ENCODE measurements at regions not wholly inside any gene's neighbourhood (a gene's known extent, or its start where the extent isn't known, plus 50 kb on each side); places are given as distances from the start of the nearest gene placed in this dataset.

- DNase-seq = no peak
Measured at GRCh38 chr12:67911789-67912188, 77.5 kb upstream of the IFNG-AS1 start.

DNA sequence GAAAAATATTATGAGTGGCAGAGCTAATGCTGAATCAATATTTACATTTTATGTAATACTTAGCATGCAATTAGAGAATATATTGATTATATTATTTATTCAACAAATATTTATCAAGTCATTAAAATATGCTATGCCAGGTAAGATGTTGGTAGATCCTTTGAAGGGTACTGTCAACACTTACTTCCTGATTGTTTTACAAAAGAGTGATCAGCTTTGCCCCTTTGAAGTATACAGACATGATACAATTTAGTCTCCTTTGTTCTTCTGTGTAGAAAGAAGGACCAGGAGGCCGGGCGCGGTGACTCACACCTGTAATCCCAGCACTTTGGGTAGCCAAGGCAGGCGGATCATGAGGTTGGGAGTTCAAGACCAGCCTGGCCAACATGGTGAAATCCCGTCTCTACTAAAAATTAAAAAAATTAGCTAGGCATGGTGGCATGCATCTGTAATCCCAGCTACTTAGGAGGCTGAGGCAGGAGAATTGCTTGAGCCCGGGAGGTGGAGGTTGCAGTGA, 73.9 kb upstream of the IFNG-AS1 start:
- DNase-seq = no peak

GRCh38 chr12:67916266-67916970, 72.8 kb upstream of the IFNG-AS1 start:
- DNase-seq = no peak

DNA sequence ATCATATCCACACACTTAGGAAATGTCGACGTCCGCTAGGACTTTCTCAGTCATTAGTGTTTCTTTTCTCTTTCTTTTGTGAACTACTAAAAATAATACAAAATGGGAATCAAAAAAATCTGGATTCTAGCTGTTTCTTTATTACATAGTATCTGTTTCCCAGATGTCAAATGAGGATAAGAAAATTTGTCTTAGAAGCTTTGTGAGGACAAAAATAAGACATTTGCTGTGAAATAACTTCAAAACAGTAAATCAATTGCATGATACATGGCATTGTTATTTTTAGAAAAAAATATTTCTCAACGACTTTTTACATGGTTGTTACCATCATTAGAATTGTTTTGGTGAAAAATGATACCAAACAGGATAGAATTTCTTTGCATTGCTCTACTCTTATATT, 71.4 kb upstream of the IFNG-AS1 start:
- no peak for DNase-seq

- no peak for DNase-seq
Measured at GRCh38 chr12:67918441-67918840, 70.8 kb upstream of the IFNG-AS1 start.

- DNase-seq = no peak
Measured at GRCh38 chr12:67919406-67919805, 69.8 kb upstream of the IFNG-AS1 start.

DNA sequence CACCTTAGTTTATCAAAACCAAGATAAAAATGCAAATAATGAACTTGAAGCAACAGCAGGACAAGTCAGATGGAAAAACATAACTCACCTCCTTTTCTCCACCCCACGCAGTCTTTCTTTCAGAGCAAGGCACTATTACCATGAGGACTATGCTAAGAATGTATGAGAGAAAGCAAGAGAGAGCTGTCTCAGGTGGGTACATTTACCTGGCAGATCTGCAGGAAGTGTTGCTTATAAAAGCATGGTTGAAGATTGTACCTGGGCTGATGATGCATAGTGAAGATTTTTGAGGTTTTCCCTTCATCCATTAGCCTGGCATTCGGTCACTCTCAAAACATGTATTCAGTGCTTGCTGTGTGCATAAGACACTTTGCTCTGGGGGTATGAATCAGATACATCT, 68.8 kb upstream of the IFNG-AS1 start:
- no peak for DNase-seq

DNA sequence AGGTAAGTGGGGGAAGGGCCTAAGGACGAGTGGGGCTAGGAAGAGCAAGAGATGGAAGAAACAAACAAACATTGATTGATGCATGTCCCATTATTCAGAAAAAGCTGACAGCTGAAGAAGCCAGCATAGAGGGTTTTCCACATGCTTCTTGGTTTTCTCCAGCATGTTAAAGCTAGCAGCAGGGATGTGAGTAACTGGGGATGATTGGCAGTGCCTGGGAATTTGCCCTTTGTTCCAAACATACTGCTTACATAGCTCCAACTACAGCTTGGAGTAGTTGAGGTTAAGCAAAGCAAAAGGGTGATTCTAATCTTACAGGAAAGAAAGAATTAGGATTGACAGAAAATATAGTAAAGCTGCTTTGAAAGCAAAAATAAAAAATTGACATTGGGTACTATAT, 68.0 kb upstream of the IFNG-AS1 start:
- no peak for DNase-seq

DNA sequence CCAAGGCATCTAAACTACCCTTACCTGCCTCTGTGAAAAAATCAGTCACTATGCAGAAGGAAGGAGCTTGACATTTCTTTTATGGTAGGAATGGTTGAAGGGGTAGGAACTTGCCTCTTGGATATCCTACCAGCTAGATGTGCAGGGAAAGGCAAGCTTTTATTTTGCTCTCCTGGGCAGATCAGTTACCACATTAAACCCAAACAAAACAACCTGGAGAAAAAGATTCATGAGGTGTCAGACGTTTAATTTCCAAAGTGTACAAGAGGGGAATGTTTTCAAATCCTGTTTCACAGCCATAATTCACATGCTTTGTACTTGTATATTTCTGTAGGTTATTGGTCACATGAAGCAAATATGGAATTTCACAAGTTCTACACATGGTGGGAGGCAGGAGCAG, 67.0 kb upstream of the IFNG-AS1 start:
- no peak for DNase-seq

GRCh38 chr12:67925077-67925476, 64.2 kb upstream of the IFNG-AS1 start:
- DNase-seq = no peak

GRCh38 chr12:67925552-67925951, 63.7 kb upstream of the IFNG-AS1 start:
- DNase-seq = no peak

DNA sequence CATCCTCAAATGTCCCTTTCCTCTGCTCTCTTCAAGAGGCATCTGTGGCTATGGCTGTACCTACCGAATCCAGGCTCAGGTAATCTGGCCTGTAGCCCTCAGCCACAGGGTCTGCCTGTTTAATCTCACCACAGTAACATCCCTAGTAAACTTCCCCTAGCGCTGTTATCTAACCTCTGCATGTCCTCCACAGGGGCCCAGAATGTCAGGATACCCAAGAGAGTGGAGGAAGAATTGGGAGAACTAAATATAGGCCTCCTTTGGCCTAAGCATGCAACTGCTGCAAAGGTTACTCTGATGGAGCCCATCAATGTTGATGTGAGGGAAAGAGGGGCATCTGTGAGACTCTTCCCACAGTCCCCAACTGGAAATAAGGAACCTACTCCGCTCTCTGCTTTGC, 63.2 kb upstream of the IFNG-AS1 start:
- no peak for DNase-seq

- no peak for DNase-seq
Measured at GRCh38 chr12:67927324-67927723, 61.9 kb upstream of the IFNG-AS1 start.

DNA sequence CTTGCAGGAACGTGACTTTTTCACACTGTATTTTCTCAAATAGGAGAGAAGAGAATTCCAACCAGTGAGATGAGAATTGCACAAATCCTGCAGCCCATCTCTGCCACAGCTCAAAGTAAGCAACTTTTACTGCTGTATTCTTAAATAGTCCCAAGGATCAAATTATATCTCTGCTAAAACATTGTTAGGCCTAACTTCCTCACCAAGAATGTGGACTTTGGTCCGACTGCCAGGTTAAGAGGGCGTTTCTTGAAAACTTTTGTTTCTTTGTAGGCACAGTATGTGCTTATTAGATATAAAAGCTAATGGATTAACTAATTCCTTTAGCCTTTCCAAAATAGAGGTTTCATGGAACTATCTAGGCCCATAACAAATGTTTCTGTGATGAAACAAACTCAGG, 61.4 kb upstream of the IFNG-AS1 start:
- no peak for DNase-seq

DNA sequence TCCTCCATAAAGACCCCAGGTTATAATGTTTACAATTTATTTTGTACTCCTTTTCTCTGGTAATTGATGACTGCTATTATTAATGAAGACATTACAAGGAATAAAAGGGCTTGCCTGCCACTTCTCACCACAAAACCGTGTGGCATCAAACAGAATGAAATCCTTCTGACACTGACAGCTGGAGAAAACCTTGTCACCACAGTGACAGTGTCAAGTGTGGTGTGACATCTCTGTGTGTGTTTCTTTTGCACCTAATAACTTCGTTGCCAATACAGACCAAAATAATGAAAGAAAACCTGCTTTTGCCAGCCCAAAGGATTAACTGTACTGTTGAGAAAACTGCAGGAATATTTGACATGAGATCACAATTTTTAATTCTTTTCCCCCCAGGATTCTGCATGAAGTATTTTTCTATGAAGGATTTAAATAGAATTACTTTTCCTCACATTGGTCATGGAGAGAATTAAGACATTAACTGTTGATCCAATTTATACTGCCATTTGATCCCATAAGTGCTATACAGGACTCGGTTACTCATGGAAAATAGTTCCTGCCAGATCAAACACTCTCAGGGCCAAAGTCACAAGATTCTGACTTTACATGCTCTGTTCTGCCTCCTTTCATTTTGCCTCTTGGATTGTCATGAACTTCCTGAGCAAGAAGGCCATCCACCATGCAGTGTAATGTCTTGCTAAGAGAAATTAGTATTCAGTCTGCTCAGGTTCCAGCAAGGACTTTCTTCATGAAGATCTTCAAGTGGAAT, 60.4 kb upstream of the IFNG-AS1 start:
- DNase-seq = peak; percentile 37

GRCh38 chr12:67929384-67929772, 59.9 kb upstream of the IFNG-AS1 start:
- DNase-seq = no peak

GRCh38 chr12:67937822-67938221, 51.4 kb upstream of the IFNG-AS1 start:
- DNase-seq = no peak
